CD4-positive, alpha-beta T cell (primary cell): ENCODE measurements at regions not wholly inside any gene's neighbourhood (a gene's known extent, or its start where the extent isn't known, plus 50 kb on each side); places are given as distances from the start of the nearest gene placed in this dataset.

Source experiments
- ATAC-seq: fragments of 200-7000 bp; cut with Tn5 transposase; one replicate; pipeline ENCODE4 v1.10.0; 2022; ENCODE audit warnings: mild to moderate bottlenecking; ENCODE audit not compliant: poor library complexity
- CTCF ChIA-PET: fragments of 350-600 bp; sonication (Branson Sonifier 250); formaldehyde crosslinking; loops from one replicate; lab custom pipeline; 2021; ENCODE audit warnings: antibody characterized with exemption, inconsistent platforms; lab: Charles Lee
- POLR2A ChIA-PET: fragments of 350-600 bp; sonication (Branson Sonifier 250); formaldehyde crosslinking; loops from one replicate; lab custom pipeline; 2021; ENCODE audit warnings: antibody characterized with exemption, inconsistent platforms; lab: Charles Lee
- DNase-seq, 14 experiments: peaks; one replicate each; pipeline ENCODE4 v3.0.0-alpha.2; 2013 to 2020; ENCODE audit warnings: mixed read lengths in 2 of 14
- H3K27ac ChIP-seq, 2 donors: one replicate each; pipeline versions ENCODE4 v1.5.1 to v1.7.0; 2013; ENCODE audit warnings: low read length in 2 of 2, low read depth in 1 of 2, mild to moderate bottlenecking in 1 of 2
- H3K27me3 ChIP-seq, 2 experiments: 1 replicate in 1 of 2; 2 replicates in 1 of 2; pipeline versions ENCODE4 v1.6.1 to v1.7.0; 2013; ENCODE audit warnings: low read length in 2 of 2, control low read depth in 1 of 2, mild to moderate bottlenecking in 1 of 2, moderate library complexity in 1 of 2; ENCODE audit not compliant: insufficient read depth in 2 of 2, control insufficient read depth in 1 of 2
- H3K36me3 ChIP-seq: one replicate; pipeline ENCODE4 v1.6.1; 2013; ENCODE audit warnings: low read length, control low read depth; ENCODE audit not compliant: insufficient read depth
- H3K4me1 ChIP-seq: one replicate; pipeline ENCODE4 v1.6.1; 2013; ENCODE audit warnings: low read length, control low read depth; ENCODE audit not compliant: insufficient read depth
- H3K4me3 ChIP-seq: one replicate; pipeline ENCODE4 v1.5.1; 2013; ENCODE audit warnings: mild to moderate bottlenecking, low read length, moderate library complexity
- H3K9me3 ChIP-seq, 2 experiments: 1 replicate in 1 of 2; 2 replicates in 1 of 2; pipeline versions ENCODE4 v1.6.1 to v1.7.0; 2013; ENCODE audit warnings: low read length in 2 of 2, mild to moderate bottlenecking in 2 of 2, control low read depth in 1 of 2, moderate library complexity in 1 of 2; ENCODE audit not compliant: control insufficient read depth in 1 of 2, insufficient read depth in 1 of 2
- H3K27ac Mint-ChIP-seq: one replicate; pipeline ENCODE4 v1.8.0; 2020; ENCODE audit warnings: mixed read lengths
- H3K27me3 Mint-ChIP-seq: one replicate; pipeline ENCODE4 v1.8.0; 2021; ENCODE audit warnings: mixed read lengths
- H3K36me3 Mint-ChIP-seq: one replicate; pipeline ENCODE4 v1.8.0; 2021; ENCODE audit warnings: low read depth, mixed read lengths
- H3K4me1 Mint-ChIP-seq: one replicate; pipeline ENCODE4 v1.8.0; 2021; ENCODE audit warnings: low read depth, mixed read lengths
- H3K4me3 Mint-ChIP-seq: one replicate; pipeline ENCODE4 v1.8.0; 2020; ENCODE audit warnings: mild to moderate bottlenecking, mixed read lengths
- H3K9me3 Mint-ChIP-seq: one replicate; pipeline ENCODE4 v1.8.0; 2020; ENCODE audit warnings: mixed read lengths
- CTCF ChIP-seq: fragments of 200-600 bp; IDR thresholded peaks from one replicate; pipeline ENCODE4 v1.8.0; 2022; ENCODE audit warnings: antibody characterized with exemption, mild to moderate bottlenecking
- intact Hi-C, 2 experiments: fragments of 100-400 bp; cut with DNase I in 1 of 2; cut with micrococcal nuclease in 1 of 2; formaldehyde crosslinking; loops; one replicate each; pipeline versions ENCODE4 v1.15.1 to v1.9.0; 2023 to 2025; cut with DNase I, micrococcal nuclease

GRCh38 chr10:111158595-111158994, 81.8 kb downstream of the ADRA2A start:
- ChIA-PET CTCF (no interaction called here), POLR2A (no interaction called here)
- H3K27me3 ChIP-seq: peaks cover 8 to 35% of the 10 kb centered on the region in 2 experiments
- no peak for ATAC-seq
- H3K36me3 ChIP-seq: no peaks in the 10 kb centered on the region
- no peaks in the 10 kb centered on the region for H3K4me1 Mint-ChIP-seq
- DNase-seq: no peak
- H3K9me3 ChIP-seq: no peaks in the 10 kb centered on the region
- no peak overlapping the region for H3K4me3 Mint-ChIP-seq
- H3K27ac Mint-ChIP-seq: no peak overlapping the region
- no peak overlapping the region for H3K4me3 ChIP-seq
- no peaks in the 10 kb centered on the region for H3K4me1 ChIP-seq
- H3K9me3 Mint-ChIP-seq: no peaks in the 10 kb centered on the region
- H3K27me3 Mint-ChIP-seq: peaks cover 55% of the 10 kb centered on the region
- no peak overlapping the region for H3K27ac ChIP-seq
- intact Hi-C loops: no loop called here
- TF ChIP-seq CTCF: no peak
- no peaks in the 10 kb centered on the region for H3K36me3 Mint-ChIP-seq

GRCh38 chr10:111161109-111161874, 84.5 kb downstream of the ADRA2A start:
- ATAC-seq: no peak
- intact Hi-C loops: no loop called here
- Histone ChIP-seq H3K27me3 (peaks cover 8 to 28% of the 10 kb centered on the region in 2 experiments), H3K36me3 (no peaks in the 10 kb centered on the region), H3K27ac (no peak overlapping the region), H3K9me3 (no peaks in the 10 kb centered on the region), H3K4me1 (no peaks in the 10 kb centered on the region), H3K4me3 (no peak overlapping the region)
- Mint-ChIP-seq H3K27ac (no peak overlapping the region), H3K36me3 (no peaks in the 10 kb centered on the region), H3K9me3 (no peaks in the 10 kb centered on the region), H3K4me1 (no peaks in the 10 kb centered on the region), H3K4me3 (no peak overlapping the region), H3K27me3 (peaks cover 50% of the 10 kb centered on the region)
- CTCF ChIA-PET: no interaction called here
- POLR2A ChIA-PET: no interaction called here
- DNase-seq: no peak
- TF ChIP-seq CTCF: no peak

- no peak overlapping the region for H3K4me3 Mint-ChIP-seq
- CTCF ChIA-PET: no interaction called here
- H3K27ac ChIP-seq: no peak overlapping the region
- H3K27me3 ChIP-seq: peaks cover 2 to 14% of the 10 kb centered on the region in 2 experiments
- no peak for ATAC-seq
- no peaks in the 10 kb centered on the region for H3K4me1 ChIP-seq
- no peak for TF ChIP-seq CTCF
- peaks cover 3% of the 10 kb centered on the region for H3K9me3 Mint-ChIP-seq
- H3K9me3 ChIP-seq: peaks cover 0 to 7% of the 10 kb centered on the region in 2 experiments
- H3K36me3 ChIP-seq: no peaks in the 10 kb centered on the region
- no peak for DNase-seq
- H3K27ac Mint-ChIP-seq: no peak overlapping the region
- POLR2A ChIA-PET: no interaction called here
- H3K4me3 ChIP-seq: no peak overlapping the region
- peaks cover 26% of the 10 kb centered on the region for H3K27me3 Mint-ChIP-seq
- no peaks in the 10 kb centered on the region for H3K36me3 Mint-ChIP-seq
- H3K4me1 Mint-ChIP-seq: no peaks in the 10 kb centered on the region
- intact Hi-C loops: no loop called here
These were observed 94.4 kb downstream of the ADRA2A start for GRCh38 chr10:111171183-111171582.
